ENCODE measurements at regions not wholly inside any gene's neighbourhood (a gene's known extent, or its start where the extent isn't known, plus 50 kb on each side); places are given as distances from the start of the nearest gene placed in this dataset.
"Not testable (repeated sequence)": the region's sequence is repeated elsewhere in the genome, so short reads cannot be mapped to it uniquely, and the experiment has no call there.

- not testable (repeated sequence) for DNase-seq
These were observed 311.2 kb upstream of the SOX4 start for GRCh38 chr6:21282360-21282759.

GRCh38 chr6:21284166-21284565 lies 309.4 kb upstream of the SOX4 start:
- no peak for DNase-seq

- no peak for DNase-seq
These were observed 308.8 kb upstream of the SOX4 start for GRCh38 chr6:21284706-21285105.

- DNase-seq, result no peak
These were observed 299.4 kb upstream of the SOX4 start for GRCh38 chr6:21294144-21294543.

- DNase-seq, result peak; percentile 67
These were observed 297.9 kb upstream of the SOX4 start for GRCh38 chr6:21295506-21296240.

- DNase-seq, result no peak
These were observed 295.9 kb upstream of the SOX4 start for GRCh38 chr6:21297665-21298064.

GRCh38 chr6:21299216-21299615 lies 294.3 kb upstream of the SOX4 start:
- no peak for DNase-seq

GRCh38 chr6:21300439-21300838 lies 293.1 kb upstream of the SOX4 start:
- no peak for DNase-seq

GRCh38 chr6:21305893-21306332 lies 287.6 kb upstream of the SOX4 start:
- DNase-seq, result no peak

GRCh38 chr6:21306546-21306945 lies 287.0 kb upstream of the SOX4 start:
- DNase-seq, result no peak

GRCh38 chr6:21309807-21310221 lies 283.7 kb upstream of the SOX4 start:
- DNase-seq, result no peak

GRCh38 chr6:21310568-21311140 lies 282.9 kb upstream of the SOX4 start:
- no peak for DNase-seq

GRCh38 chr6:21312118-21312517 lies 281.4 kb upstream of the SOX4 start:
- DNase-seq, result no peak

- no peak for DNase-seq
These were observed 275.9 kb upstream of the SOX4 start for GRCh38 chr6:21317642-21318041.

- DNase-seq, result no peak
These were observed 272.5 kb upstream of the SOX4 start for GRCh38 chr6:21321076-21321475.

- DNase-seq, result no peak
These were observed 272.0 kb upstream of the SOX4 start for GRCh38 chr6:21321531-21321930.

- DNase-seq, result no peak
These were observed 270.0 kb upstream of the SOX4 start for GRCh38 chr6:21323577-21323976.

- no peak for DNase-seq
These were observed 268.2 kb upstream of the SOX4 start for GRCh38 chr6:21325201-21325856.

GRCh38 chr6:21327326-21328112 lies 266.0 kb upstream of the SOX4 start:
- no peak for DNase-seq

- DNase-seq, result peak; percentile 46
These were observed 262.3 kb upstream of the SOX4 start for GRCh38 chr6:21331235-21331634.

GRCh38 chr6:21332077-21332476 lies 261.5 kb upstream of the SOX4 start:
- no peak for DNase-seq

GRCh38 chr6:21332660-21333059 lies 260.9 kb upstream of the SOX4 start:
- DNase-seq, result no peak

- DNase-seq, result no peak
These were observed 259.8 kb upstream of the SOX4 start for GRCh38 chr6:21333715-21334114.

Data from skin of body (tissue), 1 donor.